HG03520 (cell line): ENCODE measurements at regions not wholly inside any gene's neighbourhood (a gene's known extent, or its start where the extent isn't known, plus 50 kb on each side); places are given as distances from the start of the nearest gene placed in this dataset.
A peak's percentile ranks its signal among the peaks of the same experiment; 100 is the strongest.
"Not testable (repeated sequence)": the region's sequence is repeated elsewhere in the genome, so short reads cannot be mapped to it uniquely, and the experiment has no call there.

ENCODE experiments used
- ATAC-seq: cut with Tn5 transposase; IDR thresholded peaks from one replicate; pipeline ENCODE4 v1.9.1; 2021; ENCODE audit warnings: mild to moderate bottlenecking, moderate library complexity; ENCODE audit not compliant: unreplicated experiment

DNA sequence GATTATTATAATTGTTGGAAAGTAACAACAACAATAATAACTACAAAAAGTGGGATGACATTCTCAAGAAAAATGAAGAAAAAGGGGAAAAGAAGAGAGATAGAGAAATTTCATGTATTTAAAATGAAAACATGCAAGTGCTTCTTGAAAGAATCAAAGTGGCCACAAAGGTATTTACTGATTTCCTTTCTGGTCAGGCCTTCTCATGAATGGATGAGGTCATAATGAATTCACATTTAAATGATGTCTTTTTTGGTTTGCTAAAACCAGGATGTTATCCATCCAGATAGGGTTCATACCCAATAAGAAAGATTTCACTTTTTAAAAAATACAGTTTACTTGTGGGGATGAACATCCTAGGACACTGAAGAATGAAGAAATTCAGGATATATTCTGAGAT is 446.4 kb upstream of the PTGER4 start:
- no peak for ATAC-seq

DNA sequence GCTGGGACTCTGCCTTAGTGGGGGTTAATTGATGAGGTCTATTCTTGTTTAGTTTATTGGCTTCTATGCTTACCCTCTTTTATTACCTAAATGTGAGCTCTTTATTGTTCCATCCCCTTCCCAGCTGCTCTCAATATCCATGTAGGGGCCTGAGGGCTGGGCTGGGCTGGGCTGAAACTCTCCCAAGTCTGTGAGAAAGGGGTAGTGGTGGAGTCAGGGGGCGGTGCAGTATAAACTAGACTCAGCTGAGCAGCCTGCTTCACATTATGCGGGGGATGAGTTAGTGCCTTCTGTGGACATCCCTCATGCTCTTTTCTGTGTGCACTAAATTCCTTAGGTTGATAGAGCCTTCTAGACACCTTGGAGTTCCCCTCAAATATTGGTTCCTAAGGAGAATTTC is 451.8 kb upstream of the PTGER4 start:
- ATAC-seq: no peak

GRCh38 chr5:40227366-40227765 is 452.3 kb upstream of the PTGER4 start:
- no peak for ATAC-seq

DNA sequence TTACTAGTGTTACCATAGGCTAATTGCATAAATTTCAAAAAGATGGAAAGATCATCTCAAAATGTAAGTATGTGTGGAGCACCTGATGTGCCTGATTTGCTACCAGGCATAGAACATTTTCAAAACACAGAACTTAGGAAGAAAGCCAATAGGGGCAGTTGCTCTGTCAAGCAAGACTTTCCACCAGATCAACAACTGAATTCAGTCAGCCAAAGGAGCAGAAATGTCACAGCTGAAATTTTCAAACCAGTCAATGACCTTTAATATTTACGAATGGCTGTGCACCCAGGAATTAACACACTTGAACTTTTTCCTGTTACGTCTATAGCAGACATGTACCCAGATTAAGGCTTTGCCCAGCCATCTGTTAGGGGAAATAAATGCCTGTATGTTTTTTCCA is 452.8 kb upstream of the PTGER4 start:
- ATAC-seq: no peak

DNA sequence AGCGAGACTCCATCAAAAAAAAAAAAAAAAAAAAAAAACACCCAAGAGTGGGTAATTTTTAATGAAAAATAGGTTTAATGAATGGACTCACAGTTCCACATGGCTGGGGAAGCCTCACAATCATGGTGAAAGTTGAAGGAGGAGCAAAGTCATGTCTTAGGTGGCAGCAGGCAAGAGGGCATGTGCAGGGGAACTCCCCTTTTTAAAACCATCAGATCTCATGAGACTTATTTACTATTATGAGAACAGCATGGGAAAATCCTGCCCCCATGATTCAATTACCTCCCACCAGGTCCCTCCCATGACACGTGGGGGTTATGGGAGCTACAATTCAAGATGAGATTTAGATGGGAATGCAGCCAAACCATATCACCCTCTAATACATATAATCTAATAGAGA is 454.6 kb upstream of the PTGER4 start:
- not testable (repeated sequence) for ATAC-seq

- peak; percentile 16 for ATAC-seq
These were observed 455.3 kb upstream of the PTGER4 start for GRCh38 chr5:40224421-40224820.

DNA sequence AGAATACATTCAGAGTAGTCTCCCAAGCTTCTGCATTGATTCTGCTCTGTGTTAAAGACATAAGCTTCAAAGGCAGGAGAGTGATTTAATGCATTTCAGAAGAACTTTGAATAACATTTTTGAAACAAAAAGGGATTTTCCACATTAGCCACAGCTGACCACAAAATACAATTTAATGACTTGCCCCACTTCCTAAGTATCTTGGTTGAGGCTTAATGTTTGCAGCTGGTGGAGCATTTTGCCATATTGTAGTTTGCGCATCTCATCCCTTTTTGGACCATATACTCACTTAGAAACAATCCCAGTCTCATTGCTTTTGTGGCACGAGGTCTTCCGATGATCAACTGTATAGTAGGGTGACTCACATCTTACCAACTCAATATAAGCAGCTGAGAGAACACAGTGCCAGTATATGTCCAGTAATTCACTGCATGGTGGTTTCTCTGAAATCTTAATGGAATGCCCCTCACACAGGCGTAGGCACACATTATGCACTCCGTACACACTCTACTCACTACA is 455.8 kb upstream of the PTGER4 start:
- ATAC-seq: peak; percentile 50

DNA sequence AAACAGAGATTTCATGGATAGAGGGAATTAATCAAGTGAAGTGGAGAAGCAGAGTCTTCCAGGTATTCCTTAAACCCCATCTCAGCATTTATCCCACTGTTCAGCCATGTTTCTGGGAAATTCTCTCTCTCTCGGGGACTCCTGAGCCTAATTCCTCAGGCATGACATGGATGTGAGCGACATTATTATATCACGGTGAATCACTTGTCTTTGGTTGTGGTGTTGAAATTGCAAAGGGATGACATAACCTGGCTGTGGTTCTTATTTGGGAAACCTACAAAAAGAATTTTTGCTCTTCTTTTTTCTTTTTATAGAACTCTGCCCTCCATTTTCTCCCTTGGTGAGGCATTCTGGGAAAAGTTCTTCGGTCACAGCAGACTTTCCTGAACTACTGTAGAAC is 457.9 kb upstream of the PTGER4 start:
- no peak for ATAC-seq

- ATAC-seq: no peak
These were observed 458.5 kb upstream of the PTGER4 start for GRCh38 chr5:40221255-40221654.

DNA sequence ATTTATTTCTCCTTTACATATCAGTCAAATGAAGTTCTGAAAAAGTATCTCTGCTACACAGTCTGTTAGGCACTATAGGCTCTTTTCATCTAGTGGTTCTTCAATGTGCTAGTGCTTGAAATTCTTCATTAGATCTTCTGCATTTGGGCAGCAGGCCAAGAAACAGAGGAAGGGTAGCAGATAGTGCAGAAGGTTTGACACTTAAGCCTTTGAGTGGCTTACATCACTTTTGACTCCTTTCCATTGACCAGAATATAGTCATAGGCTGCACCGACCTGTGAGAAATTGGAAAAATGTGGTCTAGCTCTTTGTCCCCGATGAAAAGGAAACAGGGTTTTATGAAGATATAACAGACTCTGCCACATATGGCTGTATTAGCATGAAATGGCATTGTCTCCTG is 459.5 kb upstream of the PTGER4 start:
- no peak for ATAC-seq

- no peak for ATAC-seq
These were observed 462.2 kb upstream of the PTGER4 start for GRCh38 chr5:40217553-40217952.

- no peak for ATAC-seq
These were observed 469.0 kb upstream of the PTGER4 start for GRCh38 chr5:40210694-40211093.

- ATAC-seq: no peak
These were observed 473.7 kb upstream of the PTGER4 start for GRCh38 chr5:40206030-40206429.

DNA sequence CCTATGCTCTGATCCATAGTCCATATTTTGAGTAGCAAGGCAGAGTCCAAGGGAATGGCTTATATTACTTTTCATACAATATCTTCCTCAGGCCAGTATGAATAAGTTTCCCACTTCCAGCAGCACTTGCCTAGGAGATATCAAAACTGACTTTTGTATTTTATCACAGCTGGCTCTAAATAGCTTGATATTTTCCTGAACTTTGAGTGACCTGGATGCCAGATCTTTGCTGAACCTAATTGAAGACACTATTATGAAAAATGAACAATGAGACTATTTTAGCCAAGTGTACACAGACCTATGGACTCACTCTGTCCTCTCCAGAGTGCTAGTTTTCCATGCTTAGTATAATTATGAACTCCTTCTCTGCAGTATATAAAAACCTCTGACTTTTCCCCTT is 475.6 kb upstream of the PTGER4 start:
- no peak for ATAC-seq

- no peak for ATAC-seq
These were observed 476.8 kb upstream of the PTGER4 start for GRCh38 chr5:40202814-40203440.

GRCh38 chr5:40198736-40199135 is 481.0 kb upstream of the PTGER4 start:
- ATAC-seq: no peak

DNA sequence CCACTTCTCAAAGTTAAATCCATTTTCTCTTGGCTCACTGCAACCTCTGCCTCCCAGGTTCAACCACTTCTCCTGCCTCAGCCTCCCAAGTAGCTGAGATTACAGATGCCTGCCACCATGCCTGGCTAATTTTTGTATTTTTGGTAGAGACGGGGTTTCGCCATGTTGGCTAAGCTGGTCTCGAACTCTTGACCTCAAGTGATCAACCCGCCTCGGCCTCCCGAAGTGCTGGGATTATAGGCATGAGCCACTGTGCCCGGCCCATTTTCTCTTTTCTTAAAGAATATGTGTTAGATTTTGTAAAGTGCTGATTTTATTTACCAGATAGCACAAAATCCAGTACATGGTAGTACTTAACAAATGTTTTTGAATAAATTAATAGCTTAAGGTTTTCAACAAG is 484.1 kb upstream of the PTGER4 start:
- not testable (repeated sequence) for ATAC-seq

- no peak for ATAC-seq
These were observed 488.6 kb upstream of the PTGER4 start for GRCh38 chr5:40191150-40191549.

DNA sequence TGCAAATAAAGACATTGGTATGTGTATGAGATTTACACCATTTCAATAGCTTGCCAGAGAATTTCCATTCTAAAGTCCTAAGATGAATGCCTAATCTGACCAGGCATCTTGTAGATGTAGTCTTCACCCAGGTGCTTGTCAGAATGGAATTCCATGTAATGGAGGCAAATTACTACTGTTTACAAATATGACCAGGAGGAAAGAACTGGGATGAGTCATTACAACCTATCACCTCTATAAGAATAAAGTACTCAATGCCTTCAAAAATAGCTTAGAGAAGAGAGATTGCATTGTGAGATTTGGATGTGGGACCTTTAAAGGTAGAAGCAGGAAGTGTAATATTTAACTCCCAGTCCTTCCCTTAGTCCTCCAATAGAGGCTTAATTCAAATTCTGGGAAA is 507.0 kb upstream of the PTGER4 start:
- ATAC-seq: no peak

GRCh38 chr5:40171971-40172370 is 507.7 kb upstream of the PTGER4 start:
- no peak for ATAC-seq

DNA sequence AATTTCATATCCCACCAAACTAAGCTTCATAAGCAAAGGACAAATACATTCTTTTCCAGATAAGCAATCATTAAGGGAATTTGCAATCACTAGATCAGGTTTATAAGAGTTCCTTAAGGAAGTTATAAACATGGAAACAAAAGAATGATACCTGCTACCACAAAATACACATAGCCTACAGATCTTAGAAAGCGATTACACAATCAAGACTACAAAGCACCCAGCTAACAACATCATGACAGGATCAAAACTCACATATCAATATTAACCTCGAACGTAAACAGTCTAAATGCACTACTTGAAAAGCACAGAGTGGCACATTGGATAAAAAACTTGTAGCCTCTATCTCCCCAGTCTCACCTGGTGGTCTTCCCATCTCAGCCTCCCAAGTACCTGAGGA is 512.4 kb upstream of the PTGER4 start:
- ATAC-seq: no peak

GRCh38 chr5:40166802-40167201 is 512.9 kb upstream of the PTGER4 start:
- ATAC-seq: no peak
